HEK293T (cell line): ENCODE measurements at regions not wholly inside any gene's neighbourhood (a gene's known extent, or its start where the extent isn't known, plus 50 kb on each side); places are given as distances from the start of the nearest gene placed in this dataset.

Experiments used
- BHLHE40 ChIP-seq: fragments of 450-650 bp; IDR thresholded peaks from 2 replicates; pipeline ENCODE4 v1.6.1; 2016; ENCODE audit warnings: mild to moderate bottlenecking, moderate library complexity, borderline replicate concordance
- SUZ12 ChIP-seq: fragments of 450-650 bp; IDR thresholded peaks from 2 replicates; pipeline ENCODE4 v1.6.1; 2016; ENCODE audit warnings: mild to moderate bottlenecking

DNA sequence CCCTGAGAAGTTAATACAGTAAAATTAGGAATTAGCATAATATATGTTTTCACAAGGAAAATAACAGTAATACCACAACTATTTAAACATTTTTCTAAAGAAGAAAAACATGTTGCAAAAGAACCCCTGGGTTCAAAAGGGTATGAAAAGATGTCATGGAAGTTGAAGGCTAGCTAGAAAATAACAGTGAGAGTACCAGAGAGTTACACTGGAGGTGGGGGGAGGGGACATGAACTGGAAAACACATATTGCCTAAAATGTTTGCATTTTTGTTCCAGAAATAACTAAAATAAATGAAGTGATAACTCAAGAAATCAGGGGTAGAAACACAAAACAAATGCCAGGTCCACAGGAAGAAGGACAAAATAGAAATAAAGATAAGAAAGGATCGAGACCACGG, 336.6 kb upstream of the MAD2L1 start:
- TF ChIP-seq SUZ12 (no peak), BHLHE40 (no peak)
